HG03457 (cell line): ENCODE measurements at regions not wholly inside any gene's neighbourhood (a gene's known extent, or its start where the extent isn't known, plus 50 kb on each side); places are given as distances from the start of the nearest gene placed in this dataset.

ENCODE experiments used
- ATAC-seq: cut with Tn5 transposase; IDR thresholded peaks from one replicate; pipeline ENCODE4 v1.9.1; 2021; ENCODE audit warnings: moderate number of reproducible peaks; ENCODE audit not compliant: unreplicated experiment

- no peak for ATAC-seq
Observed at GRCh38 chr12:128138125-128138524, 128.8 kb upstream of the TMEM132C start.

- no peak for ATAC-seq
Observed at GRCh38 chr12:128140551-128140950, 126.4 kb upstream of the TMEM132C start.

GRCh38 chr12:128150961-128151360, 116.0 kb upstream of the TMEM132C start:
- no peak for ATAC-seq

GRCh38 chr12:128155571-128155970, 111.4 kb upstream of the TMEM132C start:
- no peak for ATAC-seq

GRCh38 chr12:128163086-128163485, 103.9 kb upstream of the TMEM132C start:
- ATAC-seq = no peak

- no peak for ATAC-seq
Observed at GRCh38 chr12:128164533-128164932, 102.4 kb upstream of the TMEM132C start.

GRCh38 chr12:128165387-128165786, 101.6 kb upstream of the TMEM132C start:
- no peak for ATAC-seq

GRCh38 chr12:128168273-128168672, 98.7 kb upstream of the TMEM132C start:
- ATAC-seq = no peak

- ATAC-seq = no peak
Observed at GRCh38 chr12:128170181-128170580, 96.8 kb upstream of the TMEM132C start.

- ATAC-seq = no peak
Observed at GRCh38 chr12:128178565-128178964, 88.4 kb upstream of the TMEM132C start.

GRCh38 chr12:128178966-128179365, 88.0 kb upstream of the TMEM132C start:
- ATAC-seq = no peak

GRCh38 chr12:128180166-128180565, 86.8 kb upstream of the TMEM132C start:
- ATAC-seq = no peak

GRCh38 chr12:128190052-128190451, 76.9 kb upstream of the TMEM132C start:
- no peak for ATAC-seq

- no peak for ATAC-seq
Observed at GRCh38 chr12:128190614-128191013, 76.4 kb upstream of the TMEM132C start.

- ATAC-seq = no peak
Observed at GRCh38 chr12:128191380-128191779, 75.6 kb upstream of the TMEM132C start.

- no peak for ATAC-seq
Observed at GRCh38 chr12:128204711-128205110, 62.3 kb upstream of the TMEM132C start.

GRCh38 chr12:128205145-128205544, 61.8 kb upstream of the TMEM132C start:
- ATAC-seq = no peak

GRCh38 chr12:128205758-128206157, 61.2 kb upstream of the TMEM132C start:
- ATAC-seq = no peak
